ENCODE measurements at regions not wholly inside any gene's neighbourhood (a gene's known extent, or its start where the extent isn't known, plus 50 kb on each side); places are given as distances from the start of the nearest gene placed in this dataset.

DNA sequence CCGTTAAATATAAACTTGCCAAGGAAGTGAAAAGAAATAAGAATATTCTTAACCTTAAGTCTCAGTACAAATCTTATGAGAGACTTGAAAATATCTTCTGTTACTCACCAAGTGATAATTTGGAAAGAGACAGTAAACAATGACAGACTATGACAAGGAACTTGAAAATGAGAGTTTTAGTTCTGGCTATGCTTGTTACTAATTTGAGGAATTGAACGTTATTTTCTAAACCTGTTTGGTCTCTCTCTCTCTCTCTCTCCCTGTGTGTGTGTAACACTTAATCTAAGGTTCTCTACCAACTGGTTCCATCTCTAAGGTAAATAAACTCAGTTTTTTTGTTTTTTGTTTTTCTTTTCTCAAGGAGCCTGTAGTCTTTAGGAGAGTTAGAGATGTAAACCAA is 161.8 kb downstream of the AMY1C start:
- no peak for TF ChIP-seq CTCF (CRISPR knock-in tag; IDR thresholded peaks at IDR 0.05)
- no peak for TF ChIP-seq PAX8 (CRISPR knock-in tag; IDR thresholded peaks at IDR 0.05; ENCODE audit: borderline replicate concordance)
- TF ChIP-seq NR3C1 (CRISPR knock-in tag; IDR thresholded peaks at IDR 0.05): no peak
- no peak for TF ChIP-seq MXI1 (IDR thresholded peaks at IDR 0.05; ENCODE audit: borderline replicate concordance, low read depth, low read length)
- no peak for TF ChIP-seq POLR2A (IDR thresholded peaks at IDR 0.05; ENCODE audit: insufficient read depth in 1 of 2, low read depth in 2 of 2, low read length in 2 of 2)
- no peak for TF ChIP-seq RFX5 (IDR thresholded peaks at IDR 0.05; ENCODE audit: low read depth, low read length)
